ENCODE measurements at regions not wholly inside any gene's neighbourhood (a gene's known extent, or its start where the extent isn't known, plus 50 kb on each side); places are given as distances from the start of the nearest gene placed in this dataset.

GRCh38 chr16:49204191-49204590 lies 77.4 kb downstream of the CBLN1 start:
- in situ Hi-C loops (cut with HindIII; ENCODE audit: low pct_unique_long_range_greater_than_20kb, low sequenced_read_pairs) (no loop called here), intact Hi-C loops (cut with micrococcal nuclease; ENCODE audit: unreplicated experiment) (no loop called here)
- Histone ChIP-seq H3K4me1 (ENCODE audit: control insufficient read depth, insufficient read depth, low read length) (no peaks in the 10 kb centered on the region), H3K9me3 (ENCODE audit: control insufficient read depth, insufficient read depth, low read depth, low read length) (no peaks in the 10 kb centered on the region), H3K4me3 (ENCODE audit: low read depth in 2 of 2, low read length in 2 of 2) (no peak overlapping the region), H3K27me3 (ENCODE audit: control insufficient read depth, insufficient read depth, low read length) (no peaks in the 10 kb centered on the region), H3K27ac (ENCODE audit: low read length) (no peak overlapping the region), H3K36me3 (ENCODE audit: control insufficient read depth, insufficient read depth, low read length) (no peaks in the 10 kb centered on the region)
- CTCF ChIA-PET = no interaction called here
- DNase-seq (ENCODE audit: low read depth, low spot score) (no peak), ATAC-seq (no peak)
- TF ChIP-seq CTCF (IDR thresholded peaks at IDR 0.05) (no peak), POLR2AphosphoS5 (IDR thresholded peaks at IDR 0.05; ENCODE audit: low read depth, low read length) (no peak), REST (IDR thresholded peaks at IDR 0.05; ENCODE audit: insufficient read depth in 1 of 2, low read depth in 2 of 2, low read length in 1 of 2) (no peak), SIN3A (IDR thresholded peaks at IDR 0.05; ENCODE audit: borderline replicate concordance, insufficient read depth, low read depth, low read length) (no peak), TCF7L2 (IDR thresholded peaks at IDR 0.05; ENCODE audit: low read depth, low read length) (no peak)
- BruUV-seq (replicated peaks) = no TSS peak
- POLR2A ChIA-PET = no interaction called here

- H3K27ac ChIP-seq (ENCODE audit: low read length) = no peak overlapping the region
- no peak for TF ChIP-seq REST (IDR thresholded peaks at IDR 0.05; ENCODE audit: insufficient read depth in 1 of 2, low read depth in 2 of 2, low read length in 1 of 2)
- TF ChIP-seq SIN3A (IDR thresholded peaks at IDR 0.05; ENCODE audit: borderline replicate concordance, insufficient read depth, low read depth, low read length) = no peak
- TF ChIP-seq POLR2AphosphoS5 (IDR thresholded peaks at IDR 0.05; ENCODE audit: low read depth, low read length) = no peak
- no peak for TF ChIP-seq CTCF (IDR thresholded peaks at IDR 0.05)
- TF ChIP-seq TCF7L2 (IDR thresholded peaks at IDR 0.05; ENCODE audit: low read depth, low read length) = no peak
- H3K4me1 ChIP-seq (ENCODE audit: control insufficient read depth, insufficient read depth, low read length) = no peaks in the 10 kb centered on the region
- no peaks in the 10 kb centered on the region for H3K9me3 ChIP-seq (ENCODE audit: control insufficient read depth, insufficient read depth, low read depth, low read length)
- no peak for DNase-seq (ENCODE audit: low read depth, low spot score)
- H3K36me3 ChIP-seq (ENCODE audit: control insufficient read depth, insufficient read depth, low read length) = no peaks in the 10 kb centered on the region
- no TSS peak for BruUV-seq (replicated peaks)
- in situ Hi-C loops (cut with HindIII; ENCODE audit: low pct_unique_long_range_greater_than_20kb, low sequenced_read_pairs) = no loop called here
- intact Hi-C loops (cut with micrococcal nuclease; ENCODE audit: unreplicated experiment) = no loop called here
- POLR2A ChIA-PET = no interaction called here
- no peak for ATAC-seq
- CTCF ChIA-PET = no interaction called here
- H3K4me3 ChIP-seq (ENCODE audit: low read depth in 2 of 2, low read length in 2 of 2) = no peak overlapping the region
- no peaks in the 10 kb centered on the region for H3K27me3 ChIP-seq (ENCODE audit: control insufficient read depth, insufficient read depth, low read length)
Measured at GRCh38 chr16:49203361-49203760, 78.3 kb downstream of the CBLN1 start.

All from Panc1 (cell line).